ENCODE measurements at regions not wholly inside any gene's neighbourhood (a gene's known extent, or its start where the extent isn't known, plus 50 kb on each side); places are given as distances from the start of the nearest gene placed in this dataset.

DNA sequence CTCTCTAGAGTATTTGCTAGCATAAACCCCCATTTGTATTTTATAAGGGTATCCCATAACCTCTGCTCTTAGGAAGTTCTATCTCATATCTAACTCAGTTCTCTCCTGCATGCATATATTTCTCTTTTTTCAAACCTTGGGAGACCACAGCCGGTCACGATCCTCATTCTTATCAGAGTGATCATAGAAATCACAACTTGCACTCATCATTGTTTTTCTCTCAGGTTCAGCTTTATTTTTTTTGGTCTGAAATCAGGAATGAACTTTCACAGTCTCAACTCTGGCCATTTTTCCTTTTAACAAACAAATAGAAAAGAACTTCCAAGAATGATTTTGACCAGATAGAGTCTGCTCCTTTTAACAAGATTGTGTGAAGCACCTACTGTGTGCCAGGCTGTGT, 98.6 kb upstream of the BLID start:
- TF ChIP-seq ZFP36 (IDR thresholded peaks at IDR 0.05; ENCODE audit: borderline replicate concordance, partially characterized antibody) (no peak), MYC (IDR thresholded peaks at IDR 0.05; ENCODE audit: borderline replicate concordance, low read length) (no peak), CHD4 (IDR thresholded peaks at IDR 0.05; ENCODE audit: borderline replicate concordance) (no peak), NPAS2 (CRISPR knock-in tag; IDR thresholded peaks at IDR 0.05; ENCODE audit: borderline replicate concordance) (no peak), POLR2A (IDR thresholded peaks at IDR 0.05; ENCODE audit: low read length) (no peak), RARB (CRISPR knock-in tag; IDR thresholded peaks at IDR 0.05) (no peak), CEBPB (IDR thresholded peaks at IDR 0.05) (no peak)
- TF ChIP-seq, protein P1, sequence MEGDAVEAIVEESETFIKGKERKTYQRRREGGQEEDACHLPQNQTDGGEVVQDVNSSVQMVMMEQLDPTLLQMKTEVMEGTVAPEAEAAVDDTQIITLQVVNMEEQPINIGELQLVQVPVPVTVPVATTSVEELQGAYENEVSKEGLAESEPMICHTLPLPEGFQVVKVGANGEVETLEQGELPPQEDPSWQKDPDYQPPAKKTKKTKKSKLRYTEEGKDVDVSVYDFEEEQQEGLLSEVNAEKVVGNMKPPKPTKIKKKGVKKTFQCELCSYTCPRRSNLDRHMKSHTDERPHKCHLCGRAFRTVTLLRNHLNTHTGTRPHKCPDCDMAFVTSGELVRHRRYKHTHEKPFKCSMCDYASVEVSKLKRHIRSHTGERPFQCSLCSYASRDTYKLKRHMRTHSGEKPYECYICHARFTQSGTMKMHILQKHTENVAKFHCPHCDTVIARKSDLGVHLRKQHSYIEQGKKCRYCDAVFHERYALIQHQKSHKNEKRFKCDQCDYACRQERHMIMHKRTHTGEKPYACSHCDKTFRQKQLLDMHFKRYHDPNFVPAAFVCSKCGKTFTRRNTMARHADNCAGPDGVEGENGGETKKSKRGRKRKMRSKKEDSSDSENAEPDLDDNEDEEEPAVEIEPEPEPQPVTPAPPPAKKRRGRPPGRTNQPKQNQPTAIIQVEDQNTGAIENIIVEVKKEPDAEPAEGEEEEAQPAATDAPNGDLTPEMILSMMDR (IDR thresholded peaks at IDR 0.05), result no peak
- TF ChIP-seq, protein P2, sequence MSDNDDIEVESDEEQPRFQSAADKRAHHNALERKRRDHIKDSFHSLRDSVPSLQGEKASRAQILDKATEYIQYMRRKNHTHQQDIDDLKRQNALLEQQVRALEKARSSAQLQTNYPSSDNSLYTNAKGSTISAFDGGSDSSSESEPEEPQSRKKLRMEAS (IDR thresholded peaks at IDR 0.05), result no peak

Data from A549 (cell line).